Right lobe of liver (tissue), 4 donors: ENCODE measurements at regions not wholly inside any gene's neighbourhood (a gene's known extent, or its start where the extent isn't known, plus 50 kb on each side); places are given as distances from the start of the nearest gene placed in this dataset.

Experiments used
- CTCF ChIP-seq, 4 donors: fragments of 200-600 bp in 3 of 4; fragments of 450-650 bp in 1 of 4; IDR thresholded peaks; one replicate each; pipeline versions ENCODE4 v1.5.1 to v1.8.0; 2016 to 2022; ENCODE audit warnings: antibody characterized with exemption in 4 of 4, mild to moderate bottlenecking in 2 of 4
- POLR2A ChIP-seq: fragments of 450-650 bp; IDR thresholded peaks from one replicate; pipeline ENCODE4 v1.6.1; 2017; ENCODE audit warnings: antibody characterized with exemption, mild to moderate bottlenecking
- donor health status: DM: no; HTN: no; CAD: no.
- donor health status: DM: no; HTN: no; CAD: no.
- donor health status: DM: no; HTN: yes; CAD: no.

GRCh38 chr15:60259469-60259868 lies 138.3 kb downstream of the ANXA2 start:
- no peak for TF ChIP-seq CTCF (IDR thresholded peaks at IDR 0.05)
- no peak for TF ChIP-seq POLR2A
